ENCODE measurements at regions not wholly inside any gene's neighbourhood (a gene's known extent, or its start where the extent isn't known, plus 50 kb on each side); places are given as distances from the start of the nearest gene placed in this dataset.

- FAIRE-seq: no peak
- WGBS (ENCODE audit: insufficient coverage, low coverage, missing lambda C conversion rate): 55% methylated on average over 3 of the region's 3 CpGs
- POLR2A ChIA-PET: no interaction called here
- TF ChIP-seq HES1 (IDR thresholded peaks at IDR 0.05; ENCODE audit: low read depth): no peak
- TF ChIP-seq RFX1 (IDR thresholded peaks at IDR 0.05): no peak
- no peak for TF ChIP-seq ZNF12 (CRISPR knock-in tag; IDR thresholded peaks at IDR 0.05)
- TF ChIP-seq, protein P1, sequence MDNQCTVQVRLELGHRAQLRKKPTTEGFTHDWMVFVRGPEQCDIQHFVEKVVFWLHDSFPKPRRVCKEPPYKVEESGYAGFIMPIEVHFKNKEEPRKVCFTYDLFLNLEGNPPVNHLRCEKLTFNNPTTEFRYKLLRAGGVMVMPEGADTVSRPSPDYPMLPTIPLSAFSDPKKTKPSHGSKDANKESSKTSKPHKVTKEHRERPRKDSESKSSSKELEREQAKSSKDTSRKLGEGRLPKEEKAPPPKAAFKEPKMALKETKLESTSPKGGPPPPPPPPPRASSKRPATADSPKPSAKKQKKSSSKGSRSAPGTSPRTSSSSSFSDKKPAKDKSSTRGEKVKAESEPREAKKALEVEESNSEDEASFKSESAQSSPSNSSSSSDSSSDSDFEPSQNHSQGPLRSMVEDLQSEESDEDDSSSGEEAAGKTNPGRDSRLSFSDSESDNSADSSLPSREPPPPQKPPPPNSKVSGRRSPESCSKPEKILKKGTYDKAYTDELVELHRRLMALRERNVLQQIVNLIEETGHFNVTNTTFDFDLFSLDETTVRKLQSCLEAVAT (IDR thresholded peaks at IDR 0.05): no peak
- TF ChIP-seq WHSC1 (IDR thresholded peaks at IDR 0.05; ENCODE audit: low read length): no peak
- no peak for TF ChIP-seq TCF7 (IDR thresholded peaks at IDR 0.05; ENCODE audit: borderline replicate concordance)
- no peak for TF ChIP-seq ZNF3 (CRISPR knock-in tag; IDR thresholded peaks at IDR 0.05)
- no peak for TF ChIP-seq E2F3 (CRISPR knock-in tag; IDR thresholded peaks at IDR 0.05)
- no peak for TF ChIP-seq ZNF830 (CRISPR knock-in tag; IDR thresholded peaks at IDR 0.05)
- no peak for TF ChIP-seq HDGF (IDR thresholded peaks at IDR 0.05)
- no peak for TF ChIP-seq CEBPG (CRISPR knock-in tag; IDR thresholded peaks at IDR 0.05)
- peak in 1 of 2 experiments; percentile 83; a peak in 2 of 4 replicates for TF ChIP-seq CEBPG (tag; conservative IDR thresholded peaks at IDR 0.05 in 1 of 2, IDR thresholded peaks at IDR 0.05 in 1 of 2)
- TF ChIP-seq, protein P2, sequence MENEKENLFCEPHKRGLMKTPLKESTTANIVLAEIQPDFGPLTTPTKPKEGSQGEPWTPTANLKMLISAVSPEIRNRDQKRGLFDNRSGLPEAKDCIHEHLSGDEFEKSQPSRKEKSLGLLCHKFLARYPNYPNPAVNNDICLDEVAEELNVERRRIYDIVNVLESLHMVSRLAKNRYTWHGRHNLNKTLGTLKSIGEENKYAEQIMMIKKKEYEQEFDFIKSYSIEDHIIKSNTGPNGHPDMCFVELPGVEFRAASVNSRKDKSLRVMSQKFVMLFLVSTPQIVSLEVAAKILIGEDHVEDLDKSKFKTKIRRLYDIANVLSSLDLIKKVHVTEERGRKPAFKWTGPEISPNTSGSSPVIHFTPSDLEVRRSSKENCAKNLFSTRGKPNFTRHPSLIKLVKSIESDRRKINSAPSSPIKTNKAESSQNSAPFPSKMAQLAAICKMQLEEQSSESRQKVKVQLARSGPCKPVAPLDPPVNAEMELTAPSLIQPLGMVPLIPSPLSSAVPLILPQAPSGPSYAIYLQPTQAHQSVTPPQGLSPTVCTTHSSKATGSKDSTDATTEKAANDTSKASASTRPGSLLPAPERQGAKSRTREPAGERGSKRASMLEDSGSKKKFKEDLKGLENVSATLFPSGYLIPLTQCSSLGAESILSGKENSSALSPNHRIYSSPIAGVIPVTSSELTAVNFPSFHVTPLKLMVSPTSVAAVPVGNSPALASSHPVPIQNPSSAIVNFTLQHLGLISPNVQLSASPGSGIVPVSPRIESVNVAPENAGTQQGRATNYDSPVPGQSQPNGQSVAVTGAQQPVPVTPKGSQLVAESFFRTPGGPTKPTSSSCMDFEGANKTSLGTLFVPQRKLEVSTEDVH (IDR thresholded peaks at IDR 0.05; ENCODE audit: low read depth, partially characterized antibody): no peak
- no peak for TF ChIP-seq SOX6 (IDR thresholded peaks at IDR 0.05)
- no peak for TF ChIP-seq ZNF668 (CRISPR knock-in tag; IDR thresholded peaks at IDR 0.05)
- TF ChIP-seq RBM34 (IDR thresholded peaks at IDR 0.05; ENCODE audit: borderline replicate concordance, insufficient read depth, low read length): no peak
- no peak for TF ChIP-seq ZNF217 (CRISPR knock-in tag; IDR thresholded peaks at IDR 0.05)
- no peak for TF ChIP-seq ARID1B (IDR thresholded peaks at IDR 0.05)
- TF ChIP-seq RBM17 (IDR thresholded peaks at IDR 0.05; ENCODE audit: borderline replicate concordance, low read depth, low read length): no peak
- TF ChIP-seq, protein P3, sequence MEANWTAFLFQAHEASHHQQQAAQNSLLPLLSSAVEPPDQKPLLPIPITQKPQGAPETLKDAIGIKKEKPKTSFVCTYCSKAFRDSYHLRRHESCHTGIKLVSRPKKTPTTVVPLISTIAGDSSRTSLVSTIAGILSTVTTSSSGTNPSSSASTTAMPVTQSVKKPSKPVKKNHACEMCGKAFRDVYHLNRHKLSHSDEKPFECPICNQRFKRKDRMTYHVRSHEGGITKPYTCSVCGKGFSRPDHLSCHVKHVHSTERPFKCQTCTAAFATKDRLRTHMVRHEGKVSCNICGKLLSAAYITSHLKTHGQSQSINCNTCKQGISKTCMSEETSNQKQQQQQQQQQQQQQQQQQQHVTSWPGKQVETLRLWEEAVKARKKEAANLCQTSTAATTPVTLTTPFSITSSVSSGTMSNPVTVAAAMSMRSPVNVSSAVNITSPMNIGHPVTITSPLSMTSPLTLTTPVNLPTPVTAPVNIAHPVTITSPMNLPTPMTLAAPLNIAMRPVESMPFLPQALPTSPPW (CRISPR knock-in tag; IDR thresholded peaks at IDR 0.05): no peak
- TF ChIP-seq SMARCA4 (IDR thresholded peaks at IDR 0.05): peak; percentile 21; the same call in 1 of the 2 replicates
These were observed 86.9 kb upstream of the MGAT5 start for GRCh38 chr2:134167015-134167414.

More at GRCh38 chr2:134167015-134167414, 86.9 kb upstream of the MGAT5 start:
- ATAC-seq: no peak
- Histone ChIP-seq H3K36me3 (ENCODE audit: control insufficient read depth, insufficient read depth, low read length) (no peaks in the 10 kb centered on the region), H3K4me2 (ENCODE audit: insufficient read depth, low read length) (no peak overlapping the region), H3K9me1 (ENCODE audit: control insufficient read depth, insufficient read depth, low read length) (no peaks in the 10 kb centered on the region), H2AFZ (ENCODE audit: low read depth, low read length) (no peak overlapping the region), H3K9ac (ENCODE audit: insufficient read depth in 1 of 2, low read depth in 2 of 2, low read length in 2 of 2) (no peak overlapping the region), H3K4me1 (replicated peaks in 1 of 2; ENCODE audit: control insufficient read depth in 2 of 2, insufficient read depth in 2 of 2, low read length in 2 of 2) (peaks cover under 1 to 7% of the 10 kb centered on the region in 2 experiments; a peak in 2 of 5 replicates), H3K4me3 (no peak overlapping the region), H3K79me2 (ENCODE audit: control insufficient read depth, insufficient read depth, low read length) (0 out of 3 replicates have a peak, but pooled peaks cover 7% of the 10 kb centered on the region), H4K20me1 (replicated peaks; ENCODE audit: control insufficient read depth, insufficient read depth, low read length) (no peaks in the 10 kb centered on the region), H3K27me3 (ENCODE audit: control insufficient read depth in 2 of 2, insufficient read depth in 2 of 2, low read length in 2 of 2) (no peaks in the 10 kb centered on the region), H3K9me3 (replicated peaks; ENCODE audit: control insufficient read depth, insufficient read depth, low read depth, low read length) (no peaks in the 10 kb centered on the region), H3K27ac (ENCODE audit: extremely low read depth, low read depth, low read length) (no peak overlapping the region)
- BruUV-seq (replicated peaks): no TSS peak
- DNase-seq (ENCODE audit: extremely low read depth in 1 of 4, low spot score in 3 of 4): no peak
- in situ Hi-C loops (cut with MboI): no loop called here
- CTCF ChIA-PET (ENCODE audit: low intra/inter-chr PET ratio): no interaction called here
- intact Hi-C loops (cut with micrococcal nuclease): no loop called here
